ENCODE measurements at regions not wholly inside any gene's neighbourhood (a gene's known extent, or its start where the extent isn't known, plus 50 kb on each side); places are given as distances from the start of the nearest gene placed in this dataset.

GRCh38 chr2:41621563-41621962 lies 426.3 kb upstream of the PKDCC start:
- intact Hi-C loops (cut with micrococcal nuclease) = no loop called here
- no peak for DNase-seq
- Histone ChIP-seq H3K27ac (replicated peaks) (no peak overlapping the region), H3K36me3 (no peaks in the 10 kb centered on the region), H3K27me3 (ENCODE audit: low read depth) (no peaks in the 10 kb centered on the region), H3K4me3 (no peak overlapping the region), H3K4me1 (no peaks in the 10 kb centered on the region), H3K9me3 (replicated peaks) (no peaks in the 10 kb centered on the region)
- TF ChIP-seq CTCF (IDR thresholded peaks at IDR 0.05; ENCODE audit: borderline replicate concordance) = no peak

- Histone ChIP-seq H3K4me3 (no peak overlapping the region), H3K36me3 (no peaks in the 10 kb centered on the region), H3K27me3 (ENCODE audit: low read depth) (no peaks in the 10 kb centered on the region), H3K4me1 (no peaks in the 10 kb centered on the region), H3K27ac (replicated peaks) (no peak overlapping the region), H3K9me3 (replicated peaks) (no peaks in the 10 kb centered on the region)
- intact Hi-C loops (cut with micrococcal nuclease) = no loop called here
- no peak for DNase-seq
- TF ChIP-seq CTCF (IDR thresholded peaks at IDR 0.05; ENCODE audit: borderline replicate concordance) = no peak
Measured at GRCh38 chr2:41622301-41622700, 425.5 kb upstream of the PKDCC start.

GRCh38 chr2:41626936-41627335 lies 420.9 kb upstream of the PKDCC start:
- H3K9me3 ChIP-seq (replicated peaks) = no peaks in the 10 kb centered on the region
- no peaks in the 10 kb centered on the region for H3K36me3 ChIP-seq
- no peak for TF ChIP-seq CTCF (IDR thresholded peaks at IDR 0.05; ENCODE audit: borderline replicate concordance)
- no peak overlapping the region for H3K27ac ChIP-seq (replicated peaks)
- no peaks in the 10 kb centered on the region for H3K27me3 ChIP-seq (ENCODE audit: low read depth)
- no peak for DNase-seq
- H3K4me1 ChIP-seq = no peaks in the 10 kb centered on the region
- no peak overlapping the region for H3K4me3 ChIP-seq
- intact Hi-C loops (cut with micrococcal nuclease) = no loop called here

- H3K4me3 ChIP-seq = no peak overlapping the region
- H3K27ac ChIP-seq (replicated peaks) = no peak overlapping the region
- intact Hi-C loops (cut with micrococcal nuclease) = no loop called here
- no peak for DNase-seq
- H3K4me1 ChIP-seq = no peaks in the 10 kb centered on the region
- no peak for TF ChIP-seq CTCF (IDR thresholded peaks at IDR 0.05; ENCODE audit: borderline replicate concordance)
- H3K36me3 ChIP-seq = no peaks in the 10 kb centered on the region
- peaks cover 12% of the 10 kb centered on the region for H3K9me3 ChIP-seq (replicated peaks)
- H3K27me3 ChIP-seq (ENCODE audit: low read depth) = no peaks in the 10 kb centered on the region
Measured at GRCh38 chr2:41634686-41635085, 413.1 kb upstream of the PKDCC start.

GRCh38 chr2:41644936-41645335 lies 402.9 kb upstream of the PKDCC start:
- no peak overlapping the region for H3K27ac ChIP-seq (replicated peaks)
- intact Hi-C loops (cut with micrococcal nuclease) = no loop called here
- DNase-seq = no peak
- H3K4me3 ChIP-seq = no peak overlapping the region
- H3K4me1 ChIP-seq = no peaks in the 10 kb centered on the region
- H3K9me3 ChIP-seq (replicated peaks) = peaks cover 2% of the 10 kb centered on the region
- H3K36me3 ChIP-seq = no peaks in the 10 kb centered on the region
- H3K27me3 ChIP-seq (ENCODE audit: low read depth) = no peaks in the 10 kb centered on the region
- no peak for TF ChIP-seq CTCF (IDR thresholded peaks at IDR 0.05; ENCODE audit: borderline replicate concordance)

All from left ventricle myocardium inferior (tissue), 1 donor.